ENCODE measurements at regions not wholly inside any gene's neighbourhood (a gene's known extent, or its start where the extent isn't known, plus 50 kb on each side); places are given as distances from the start of the nearest gene placed in this dataset.

DNA sequence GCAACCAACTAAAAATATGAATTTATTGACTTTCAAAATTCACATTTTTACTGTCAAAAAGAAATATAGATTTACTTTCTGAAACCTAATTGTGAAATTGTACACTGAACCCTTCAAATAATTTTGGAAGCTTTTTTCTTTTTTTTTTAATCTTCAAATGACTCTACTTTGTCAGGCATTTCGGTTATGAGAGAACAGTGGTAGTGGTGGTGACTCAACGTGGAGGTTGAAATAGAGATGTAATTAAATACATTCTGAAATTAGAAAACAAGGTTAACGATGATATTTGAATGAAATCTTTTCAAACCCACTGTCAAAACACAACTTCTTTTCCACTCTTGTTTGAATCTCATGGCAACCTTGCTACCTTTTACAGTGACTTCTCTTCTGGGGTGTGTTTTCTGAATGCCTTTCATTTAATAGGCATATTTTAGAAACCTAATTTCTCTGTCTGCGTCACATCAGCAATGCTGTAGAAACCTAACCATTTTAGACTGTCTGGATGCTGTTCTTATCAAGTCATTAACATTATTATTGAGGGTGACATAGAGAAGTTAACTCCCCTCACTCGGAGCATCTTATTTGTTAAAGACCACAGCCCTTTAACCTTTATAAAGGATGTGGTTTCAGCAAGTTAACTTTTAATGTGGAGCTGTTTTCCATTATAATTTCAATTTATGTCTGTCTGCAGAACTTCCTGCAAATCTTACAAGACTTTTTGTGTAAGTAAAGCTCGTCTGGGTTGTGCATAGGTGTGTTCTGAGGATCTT lies 136.8 kb downstream of the PCDH7 start:
- no peak overlapping the region for H3K4me3 Mint-ChIP-seq (ENCODE audit: unreplicated experiment)

DNA sequence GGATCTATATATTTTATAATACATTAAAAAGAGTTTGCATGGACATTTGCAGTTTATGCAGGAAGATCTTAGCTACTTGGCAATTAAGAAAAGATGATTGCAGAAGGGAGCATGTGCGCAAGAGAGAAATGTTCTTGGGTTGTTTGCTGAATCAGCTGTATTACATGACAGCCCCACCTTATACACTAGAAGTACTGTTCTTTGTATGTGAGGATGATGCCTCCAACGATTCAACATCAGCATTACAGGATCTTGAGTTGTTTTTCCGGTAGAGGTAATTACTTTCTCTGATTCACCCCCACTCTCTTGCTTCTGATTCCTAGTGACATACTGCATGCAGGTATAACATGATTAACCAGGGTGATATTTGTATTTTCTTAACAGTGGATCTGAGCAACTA lies 140.8 kb downstream of the PCDH7 start:
- TF ChIP-seq, protein P1, sequence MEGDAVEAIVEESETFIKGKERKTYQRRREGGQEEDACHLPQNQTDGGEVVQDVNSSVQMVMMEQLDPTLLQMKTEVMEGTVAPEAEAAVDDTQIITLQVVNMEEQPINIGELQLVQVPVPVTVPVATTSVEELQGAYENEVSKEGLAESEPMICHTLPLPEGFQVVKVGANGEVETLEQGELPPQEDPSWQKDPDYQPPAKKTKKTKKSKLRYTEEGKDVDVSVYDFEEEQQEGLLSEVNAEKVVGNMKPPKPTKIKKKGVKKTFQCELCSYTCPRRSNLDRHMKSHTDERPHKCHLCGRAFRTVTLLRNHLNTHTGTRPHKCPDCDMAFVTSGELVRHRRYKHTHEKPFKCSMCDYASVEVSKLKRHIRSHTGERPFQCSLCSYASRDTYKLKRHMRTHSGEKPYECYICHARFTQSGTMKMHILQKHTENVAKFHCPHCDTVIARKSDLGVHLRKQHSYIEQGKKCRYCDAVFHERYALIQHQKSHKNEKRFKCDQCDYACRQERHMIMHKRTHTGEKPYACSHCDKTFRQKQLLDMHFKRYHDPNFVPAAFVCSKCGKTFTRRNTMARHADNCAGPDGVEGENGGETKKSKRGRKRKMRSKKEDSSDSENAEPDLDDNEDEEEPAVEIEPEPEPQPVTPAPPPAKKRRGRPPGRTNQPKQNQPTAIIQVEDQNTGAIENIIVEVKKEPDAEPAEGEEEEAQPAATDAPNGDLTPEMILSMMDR (IDR thresholded peaks at IDR 0.05; ENCODE audit: unreplicated experiment): no peak
- no peaks in the 10 kb centered on the region for H3K27me3 Mint-ChIP-seq (ENCODE audit: unreplicated experiment)
- no peaks in the 10 kb centered on the region for H3K36me3 Mint-ChIP-seq (ENCODE audit: low read depth, unreplicated experiment)
- H3K4me1 Mint-ChIP-seq (ENCODE audit: unreplicated experiment): no peaks in the 10 kb centered on the region
- H3K4me3 Mint-ChIP-seq (ENCODE audit: unreplicated experiment): no peak overlapping the region
- DNase-seq (ENCODE audit: low spot score): no peak
- H3K9me3 Mint-ChIP-seq (ENCODE audit: unreplicated experiment): no peaks in the 10 kb centered on the region
- H3K27ac Mint-ChIP-seq (ENCODE audit: unreplicated experiment): no peak overlapping the region

More for the DNA sequence above, 136.8 kb downstream of the PCDH7 start:
- no peaks in the 10 kb centered on the region for H3K36me3 Mint-ChIP-seq (ENCODE audit: low read depth, unreplicated experiment)
- no peak overlapping the region for H3K27ac Mint-ChIP-seq (ENCODE audit: unreplicated experiment)
- no peaks in the 10 kb centered on the region for H3K4me1 Mint-ChIP-seq (ENCODE audit: unreplicated experiment)
- no peaks in the 10 kb centered on the region for H3K9me3 Mint-ChIP-seq (ENCODE audit: unreplicated experiment)
- TF ChIP-seq, protein P1 (IDR thresholded peaks at IDR 0.05; ENCODE audit: unreplicated experiment): no peak
- no peaks in the 10 kb centered on the region for H3K27me3 Mint-ChIP-seq (ENCODE audit: unreplicated experiment)
- DNase-seq (ENCODE audit: low spot score): no peak

DNA sequence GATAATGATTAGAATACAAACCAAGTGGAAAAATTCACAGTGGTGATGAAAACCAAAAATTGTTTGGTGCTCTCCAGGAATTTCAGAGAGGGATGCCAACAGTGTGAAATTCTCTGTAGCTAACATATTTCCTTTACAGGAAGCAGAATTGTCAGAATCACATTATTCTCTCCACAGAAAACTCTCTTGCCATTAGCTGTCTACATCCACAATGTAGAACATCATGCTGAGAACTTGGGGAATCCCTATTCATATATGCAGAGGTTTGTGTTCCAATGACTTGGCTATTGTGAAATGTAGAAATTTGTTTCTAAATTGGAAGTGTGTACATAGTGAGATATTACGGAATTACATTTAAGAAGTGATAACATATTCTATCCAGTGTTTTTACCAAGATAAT lies 142.0 kb downstream of the PCDH7 start:
- Mint-ChIP-seq H3K27me3 (ENCODE audit: unreplicated experiment) (no peaks in the 10 kb centered on the region), H3K36me3 (ENCODE audit: low read depth, unreplicated experiment) (no peaks in the 10 kb centered on the region), H3K27ac (ENCODE audit: unreplicated experiment) (no peak overlapping the region), H3K4me1 (ENCODE audit: unreplicated experiment) (peaks cover 6% of the 10 kb centered on the region), H3K4me3 (ENCODE audit: unreplicated experiment) (no peak overlapping the region), H3K9me3 (ENCODE audit: unreplicated experiment) (no peaks in the 10 kb centered on the region)
- DNase-seq (ENCODE audit: low spot score): no peak
- TF ChIP-seq, protein P1 (IDR thresholded peaks at IDR 0.05; ENCODE audit: unreplicated experiment): no peak

DNA sequence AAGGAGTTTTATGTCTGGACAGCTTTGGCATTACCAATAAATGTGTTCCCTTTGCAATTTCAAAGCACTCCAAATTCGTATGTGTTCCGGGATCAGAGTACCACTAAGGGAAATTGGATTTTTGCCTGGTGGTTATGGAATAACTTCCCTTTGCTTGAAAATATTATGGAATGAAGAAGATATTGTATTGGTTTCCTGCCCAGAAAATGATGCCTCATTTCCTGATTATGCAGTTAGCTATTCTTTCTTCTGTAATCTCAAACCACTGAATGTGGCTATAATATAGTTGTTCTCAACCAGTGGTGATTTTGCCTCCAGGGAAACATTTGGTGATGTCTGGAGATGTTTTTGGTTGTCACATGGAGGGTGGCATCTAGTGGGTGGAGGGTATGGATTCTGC lies 142.9 kb downstream of the PCDH7 start:
- no peak for DNase-seq (ENCODE audit: low spot score)
- Mint-ChIP-seq H3K4me3 (ENCODE audit: unreplicated experiment) (no peak overlapping the region), H3K27ac (ENCODE audit: unreplicated experiment) (no peak overlapping the region), H3K9me3 (ENCODE audit: unreplicated experiment) (no peaks in the 10 kb centered on the region), H3K4me1 (ENCODE audit: unreplicated experiment) (peaks cover 6% of the 10 kb centered on the region), H3K27me3 (ENCODE audit: unreplicated experiment) (no peaks in the 10 kb centered on the region), H3K36me3 (ENCODE audit: low read depth, unreplicated experiment) (no peaks in the 10 kb centered on the region)
- TF ChIP-seq, protein P1 (IDR thresholded peaks at IDR 0.05; ENCODE audit: unreplicated experiment): no peak

DNA sequence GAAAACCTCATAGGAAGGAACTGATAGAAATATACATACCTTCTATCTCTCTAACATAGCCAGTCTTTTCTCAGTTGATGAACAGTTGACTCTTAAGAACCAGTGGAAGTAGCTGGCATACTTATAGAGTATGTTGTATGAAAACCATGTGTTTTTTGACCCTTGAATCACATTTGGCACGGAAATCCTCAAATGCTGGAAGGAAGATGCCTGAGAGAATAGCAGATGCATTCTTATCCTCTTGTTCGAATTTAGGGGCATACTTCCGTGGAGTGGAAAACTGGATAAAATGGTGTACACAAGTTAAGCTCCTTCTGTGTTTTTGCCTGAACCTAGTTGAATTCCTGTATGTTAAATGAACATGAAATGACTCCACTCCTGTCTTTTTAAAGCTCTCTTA lies 145.5 kb downstream of the PCDH7 start:
- Mint-ChIP-seq H3K4me3 (ENCODE audit: unreplicated experiment) (no peak overlapping the region), H3K27ac (ENCODE audit: unreplicated experiment) (no peak overlapping the region), H3K27me3 (ENCODE audit: unreplicated experiment) (no peaks in the 10 kb centered on the region), H3K9me3 (ENCODE audit: unreplicated experiment) (no peaks in the 10 kb centered on the region), H3K4me1 (ENCODE audit: unreplicated experiment) (peaks cover 6% of the 10 kb centered on the region), H3K36me3 (ENCODE audit: low read depth, unreplicated experiment) (no peaks in the 10 kb centered on the region)
- TF ChIP-seq, protein P1 (IDR thresholded peaks at IDR 0.05; ENCODE audit: unreplicated experiment): no peak
- no peak for DNase-seq (ENCODE audit: low spot score)

All from endothelial cell (in vitro differentiated cells).